ENCODE measurements at regions not wholly inside any gene's neighbourhood (a gene's known extent, or its start where the extent isn't known, plus 50 kb on each side); places are given as distances from the start of the nearest gene placed in this dataset.
"Not testable (repeated sequence)": the region's sequence is repeated elsewhere in the genome, so short reads cannot be mapped to it uniquely, and the experiment has no call there.

DNA sequence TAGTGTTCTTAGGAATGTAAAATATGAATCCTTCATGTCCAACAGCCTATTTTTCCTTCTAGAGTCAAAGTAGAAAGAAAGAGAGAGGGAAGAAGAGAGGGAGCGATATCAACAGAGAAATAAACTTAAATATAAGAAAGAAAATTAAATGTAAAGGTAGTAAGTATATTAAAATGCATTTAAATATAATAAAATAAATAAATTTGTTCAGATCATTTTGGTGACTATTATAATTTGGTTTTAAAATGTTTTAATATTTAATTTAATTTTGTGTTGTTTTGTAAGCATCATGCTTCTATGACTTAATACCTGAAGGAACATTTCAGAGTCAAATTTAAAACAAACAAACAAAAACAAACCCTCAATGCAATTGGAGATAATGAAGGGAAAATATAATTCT is 405.2 kb upstream of the IRX1 start:
- DNase-seq, result no peak

GRCh38 chr5:3187771-3188425 is 407.7 kb upstream of the IRX1 start:
- DNase-seq, result no peak

GRCh38 chr5:3186736-3187405 is 408.8 kb upstream of the IRX1 start:
- no peak for DNase-seq

DNA sequence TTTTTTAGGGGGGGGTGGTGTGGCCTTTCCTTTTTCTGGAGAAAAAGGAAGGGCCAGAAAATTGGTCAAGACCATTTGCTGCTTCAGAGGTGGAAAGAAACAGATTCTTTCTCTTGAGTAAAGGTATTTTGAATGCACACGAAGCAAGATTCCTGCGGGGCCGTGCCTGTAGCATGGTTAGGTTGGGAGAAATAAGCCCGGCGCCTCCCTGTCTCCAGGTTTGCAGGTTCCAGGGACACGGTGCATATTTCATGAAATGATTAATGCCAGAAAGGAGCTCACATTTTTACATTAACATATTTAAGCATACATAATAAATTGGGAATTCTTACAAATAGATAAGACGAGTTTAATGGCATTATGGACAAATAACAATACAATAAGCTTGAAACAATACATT is 409.5 kb upstream of the IRX1 start:
- DNase-seq, result no peak

GRCh38 chr5:3185488-3185887 is 410.1 kb upstream of the IRX1 start:
- no peak for DNase-seq

- DNase-seq, result no peak
Measured at GRCh38 chr5:3182133-3182876, 413.3 kb upstream of the IRX1 start.

- no peak for DNase-seq
Measured at GRCh38 chr5:3181671-3182070, 414.0 kb upstream of the IRX1 start.

GRCh38 chr5:3180636-3181035 is 415.0 kb upstream of the IRX1 start:
- no peak for DNase-seq

DNA sequence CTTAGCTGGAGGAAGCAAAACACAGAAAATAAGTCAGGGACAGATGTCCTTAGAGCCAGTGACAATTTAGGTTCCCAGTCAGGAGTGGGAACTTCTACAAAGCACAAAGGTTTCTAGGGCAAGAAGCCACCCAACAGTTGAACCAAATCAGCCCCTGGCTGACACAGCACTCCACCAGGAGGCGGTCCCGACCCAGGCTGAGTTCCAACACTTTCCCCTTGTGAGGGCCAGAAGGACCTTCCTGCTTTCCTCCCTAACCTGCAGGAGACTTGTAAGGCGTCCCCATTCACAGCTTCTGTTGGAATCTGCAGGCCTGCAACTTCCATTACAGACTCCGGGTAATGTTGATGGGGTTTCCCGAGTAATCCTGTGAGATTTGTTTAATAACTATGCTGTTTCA is 416.4 kb upstream of the IRX1 start:
- DNase-seq, result no peak

GRCh38 chr5:3177338-3177737 is 418.3 kb upstream of the IRX1 start:
- no peak for DNase-seq

GRCh38 chr5:3175416-3175815 is 420.2 kb upstream of the IRX1 start:
- DNase-seq, result no peak

DNA sequence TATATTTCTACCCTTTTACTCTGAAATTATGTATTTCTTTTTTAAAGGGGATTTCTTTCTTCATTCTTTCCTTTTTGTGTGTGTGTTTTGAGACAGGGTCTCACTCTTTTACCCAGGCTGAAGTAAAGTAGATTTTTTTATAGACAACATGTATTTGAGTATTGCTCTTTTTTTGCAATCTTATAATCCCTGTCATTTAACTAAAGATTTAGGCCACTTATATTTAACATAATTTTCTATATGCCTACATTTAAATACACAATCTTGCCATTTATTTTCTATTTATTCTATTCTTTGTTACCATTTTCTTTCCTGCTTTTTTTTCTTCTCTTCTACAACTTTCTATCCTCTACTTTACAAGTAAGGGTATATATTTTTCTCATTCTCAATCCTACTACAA is 416.0 kb upstream of the IRX2 start:
- no peak for DNase-seq

- DNase-seq, result no peak
Measured at GRCh38 chr5:3163626-3164025, 412.1 kb upstream of the IRX2 start.

DNA sequence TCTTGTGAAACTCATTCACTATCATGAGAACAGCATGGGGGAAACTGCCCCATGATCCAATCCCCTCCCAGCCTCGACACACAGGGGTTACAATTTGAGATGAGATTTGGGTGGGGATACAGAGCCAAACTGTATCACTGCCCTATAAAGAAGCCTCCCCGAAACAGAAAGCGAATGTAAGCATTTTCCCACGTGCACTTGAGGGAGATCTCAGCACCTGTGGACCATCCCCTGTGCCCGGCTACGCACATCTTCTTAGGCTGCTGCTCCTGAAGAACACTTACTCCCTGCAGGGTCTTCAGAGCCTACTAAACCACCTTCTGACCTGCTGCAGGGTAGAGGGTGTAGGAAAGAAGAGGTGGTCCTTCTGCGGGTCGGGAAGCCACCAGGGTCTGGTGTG is 410.2 kb upstream of the IRX2 start:
- DNase-seq, result no peak

- no peak for DNase-seq
Measured at GRCh38 chr5:3157214-3157613, 405.7 kb upstream of the IRX2 start.

GRCh38 chr5:3155717-3156116 is 404.2 kb upstream of the IRX2 start:
- no peak for DNase-seq

GRCh38 chr5:3155046-3155445 is 403.6 kb upstream of the IRX2 start:
- DNase-seq, result peak; percentile 54

DNA sequence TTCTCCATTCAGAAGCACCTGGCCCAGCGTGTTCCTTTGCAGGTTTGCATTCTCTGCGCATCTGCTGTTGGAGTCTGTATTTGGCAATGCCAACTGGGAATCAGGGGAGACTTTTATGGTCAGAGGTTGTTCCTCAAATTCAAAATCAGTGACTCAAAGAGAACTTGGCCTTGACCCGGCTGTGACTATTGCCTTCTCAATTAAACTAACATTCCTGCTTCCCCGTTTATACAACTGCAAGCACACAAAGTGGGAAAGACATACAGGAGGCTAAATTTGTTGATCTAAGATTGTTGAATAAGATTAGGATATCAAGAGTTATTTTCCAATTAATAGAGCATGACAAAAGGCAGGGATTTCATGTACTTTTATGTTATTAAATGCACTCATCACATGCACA is 402.4 kb upstream of the IRX2 start:
- peak; percentile 9 for DNase-seq

GRCh38 chr5:3153226-3153858 is 401.9 kb upstream of the IRX2 start:
- DNase-seq, result no peak

GRCh38 chr5:3149899-3150298 is 398.4 kb upstream of the IRX2 start:
- DNase-seq, result no peak

GRCh38 chr5:3147405-3147804 is 395.9 kb upstream of the IRX2 start:
- DNase-seq, result not testable (repeated sequence)

- no peak for DNase-seq
Measured at GRCh38 chr5:3145641-3146040, 394.2 kb upstream of the IRX2 start.

GRCh38 chr5:3143382-3143781 is 391.9 kb upstream of the IRX2 start:
- no peak for DNase-seq
